NCI-H146 (cell line): ENCODE measurements at regions not wholly inside any gene's neighbourhood (a gene's known extent, or its start where the extent isn't known, plus 50 kb on each side); places are given as distances from the start of the nearest gene placed in this dataset.

Source experiments
- DNase-seq: peaks from one replicate; lab custom pipeline; 2025; lab: John Stamatoyannopoulos, UW

DNA sequence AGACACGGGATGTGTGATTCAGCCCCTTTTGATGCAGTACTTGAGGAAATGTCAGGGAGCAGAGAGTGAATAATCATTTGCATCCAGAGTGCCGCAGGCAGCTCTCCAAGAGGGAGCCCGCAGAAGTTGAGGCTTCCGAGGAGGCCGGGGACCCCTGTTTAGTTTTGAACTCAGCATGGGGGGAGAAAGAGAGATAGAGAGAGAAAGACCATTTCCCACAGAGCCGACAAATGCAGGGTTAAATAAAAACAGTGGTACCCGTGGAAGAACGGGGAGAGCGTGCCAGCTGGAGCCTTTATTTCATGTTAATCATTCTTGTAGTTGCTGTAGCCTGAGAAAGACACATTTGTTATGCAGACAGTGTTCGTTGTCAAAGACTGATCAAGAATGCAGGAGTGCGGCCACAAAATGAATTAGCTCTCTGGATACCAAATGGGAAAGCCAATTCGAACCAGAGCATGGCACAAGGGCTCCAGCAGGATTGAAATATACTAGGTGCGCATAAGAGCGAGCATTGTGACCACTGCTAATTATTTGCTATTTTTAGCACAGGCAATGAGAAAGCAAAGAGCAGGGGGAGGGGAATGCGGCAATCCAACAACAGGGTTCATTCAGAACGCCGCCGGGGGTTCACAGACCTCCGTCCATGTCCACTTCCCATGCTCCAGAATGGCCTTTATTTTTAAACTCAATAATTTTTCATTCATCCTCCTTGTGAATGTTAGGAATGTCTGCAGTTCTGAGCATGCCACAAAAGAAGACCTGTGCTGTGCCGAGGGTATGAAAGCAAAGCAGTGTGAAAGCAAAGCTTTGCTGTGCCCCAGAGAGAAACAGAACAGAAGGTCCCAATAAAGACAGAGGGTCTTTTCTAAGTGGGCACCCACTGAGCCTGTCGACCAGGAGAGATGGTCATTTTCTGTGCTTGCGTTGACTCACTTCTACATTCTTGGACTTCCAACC, 243.9 kb upstream of the VCX3A start:
- DNase-seq: no peak

DNA sequence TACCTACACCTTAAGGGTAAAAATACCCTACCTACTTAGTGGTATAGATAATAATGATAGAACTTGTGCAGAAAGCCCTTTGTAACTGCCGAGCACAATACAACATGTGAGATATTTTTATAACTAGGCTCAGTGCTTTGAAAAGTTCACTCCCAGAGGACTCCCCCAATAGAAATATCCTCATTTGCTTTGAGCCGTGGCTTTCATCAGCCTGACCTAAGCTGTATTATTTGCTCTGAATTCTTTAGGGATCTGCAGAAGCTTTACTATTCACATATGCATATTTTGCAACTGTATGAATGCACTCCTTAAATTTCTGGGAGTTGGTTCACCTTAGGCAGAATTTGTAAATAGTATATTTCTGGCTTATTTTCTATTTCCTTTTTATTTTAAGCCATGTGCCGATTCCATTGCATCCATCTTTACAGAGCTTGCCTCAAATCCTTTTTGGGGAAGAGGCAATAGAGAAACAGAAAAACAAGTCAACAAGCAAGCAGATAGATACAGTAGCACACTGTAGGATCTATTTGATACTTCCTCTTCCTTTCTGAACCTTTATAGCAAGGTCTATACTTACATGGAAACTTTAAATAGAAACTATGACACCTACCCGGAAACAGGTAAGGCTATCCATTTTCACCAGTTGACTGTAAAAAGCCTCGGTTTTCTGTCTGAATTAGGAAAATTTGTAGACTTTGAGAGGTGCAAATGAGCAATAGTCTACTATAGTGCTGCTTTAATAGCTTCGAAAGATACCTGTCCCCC, 242.5 kb upstream of the VCX3A start:
- DNase-seq: no peak

DNA sequence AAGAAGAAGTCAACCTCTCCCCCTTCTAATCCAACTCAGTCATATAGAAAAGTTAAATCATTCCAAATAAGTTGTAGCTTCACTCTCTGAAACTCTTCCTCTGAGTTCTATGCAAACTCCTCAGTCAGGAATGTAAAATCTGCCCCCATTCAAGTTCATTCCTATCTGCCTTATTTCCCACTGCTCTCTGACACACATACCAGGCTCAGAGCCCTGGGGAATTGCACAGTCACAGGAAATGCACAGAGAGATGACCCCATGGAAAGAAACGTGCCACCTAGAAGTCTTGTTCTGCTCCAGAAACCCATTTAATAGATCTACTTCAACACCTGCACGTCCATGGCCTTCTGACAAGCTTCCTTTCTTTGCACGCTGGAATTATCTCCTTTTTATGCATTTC, 236.0 kb upstream of the VCX3A start:
- no peak for DNase-seq

DNA sequence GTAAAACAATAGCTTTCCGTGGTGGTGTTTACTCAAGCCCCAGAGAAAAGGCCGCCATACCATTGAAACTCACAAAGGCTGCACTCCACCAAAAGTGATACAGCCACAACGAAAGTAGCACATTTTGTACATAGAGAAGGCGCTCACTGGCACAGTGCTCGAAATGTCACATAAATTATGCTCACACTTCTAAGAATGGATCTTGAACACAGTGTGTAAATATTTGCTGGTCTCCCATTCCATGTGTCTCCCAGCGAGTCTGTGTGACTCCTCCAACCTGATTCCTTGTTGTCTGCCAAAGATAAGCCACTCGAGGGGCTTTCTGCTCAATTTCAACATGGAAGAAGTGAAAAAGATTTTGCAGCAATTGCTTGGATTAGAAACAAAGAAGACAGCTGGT, 234.0 kb upstream of the VCX3A start:
- DNase-seq: peak; percentile 85

DNA sequence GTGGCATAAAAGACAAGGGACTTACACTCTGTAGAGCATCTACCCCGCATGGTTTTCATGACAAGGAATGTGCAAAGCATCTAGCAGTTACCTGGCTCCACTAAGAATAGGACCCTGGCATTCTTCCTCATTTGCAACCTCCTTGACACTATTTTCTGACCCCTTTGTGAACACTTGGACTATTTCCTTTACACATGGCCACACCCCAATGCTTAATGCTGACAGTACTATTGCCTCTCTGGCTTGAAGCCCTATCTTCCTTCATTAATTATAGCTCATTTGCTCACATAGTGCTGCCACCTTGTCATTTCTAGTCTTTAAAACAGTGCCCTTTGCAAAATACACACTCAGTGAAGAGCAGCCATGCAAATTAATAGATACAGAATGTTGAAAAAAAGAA, 226.3 kb upstream of the VCX3A start:
- no peak for DNase-seq

DNA sequence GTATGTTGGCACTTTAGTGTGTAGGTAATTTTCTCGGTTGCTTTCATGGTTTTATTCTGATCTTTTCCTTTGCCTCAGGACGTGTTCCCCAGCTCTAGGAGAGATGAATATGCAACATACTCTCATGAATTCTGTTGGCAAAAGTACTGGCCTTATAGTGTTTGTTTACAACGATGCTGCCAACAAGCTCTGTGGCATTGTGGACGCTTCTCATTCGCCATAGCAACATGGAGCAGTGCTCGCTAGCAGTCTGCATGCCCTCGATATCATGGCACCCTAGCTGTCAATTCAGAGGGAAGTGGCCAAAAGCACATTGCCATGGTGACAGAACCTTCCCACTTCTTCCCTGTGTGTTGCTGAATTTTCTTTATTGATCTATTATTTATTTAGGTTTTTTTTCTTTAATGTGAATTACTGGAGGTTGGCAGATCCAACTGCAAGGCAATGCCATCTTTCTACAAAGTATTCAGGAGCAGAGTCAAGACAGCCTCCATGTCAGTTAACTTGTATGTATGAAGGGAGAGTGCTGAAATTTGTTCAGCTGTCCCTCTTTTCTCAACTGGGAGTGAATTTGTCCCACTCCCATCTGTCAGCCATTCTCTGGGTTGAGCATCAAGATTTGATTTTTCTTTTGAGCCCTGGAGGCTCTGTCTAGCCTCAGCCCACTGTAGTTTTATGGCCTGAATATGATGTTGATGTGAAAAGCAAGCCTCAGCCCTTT, 224.9 kb upstream of the VCX3A start:
- no peak for DNase-seq

DNA sequence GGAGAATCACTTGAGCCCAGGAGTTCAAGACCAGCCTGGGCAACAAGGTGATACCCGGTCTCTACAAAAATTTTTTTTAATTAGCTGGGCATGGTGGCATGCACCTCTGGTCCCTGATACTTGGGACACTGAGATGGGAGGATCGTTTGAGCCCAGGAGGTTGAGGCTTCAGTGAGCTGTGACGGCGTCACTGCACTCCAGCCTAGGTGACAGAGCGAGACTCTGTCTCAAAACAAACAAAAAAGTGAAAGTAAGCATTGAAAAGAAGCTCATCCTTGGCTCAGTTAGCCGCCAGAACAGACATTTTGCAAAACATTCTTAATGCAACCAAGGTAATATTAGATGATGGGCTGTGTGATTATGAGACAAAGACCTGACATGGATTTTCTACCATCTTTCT, 223.3 kb upstream of the VCX3A start:
- no peak for DNase-seq

DNA sequence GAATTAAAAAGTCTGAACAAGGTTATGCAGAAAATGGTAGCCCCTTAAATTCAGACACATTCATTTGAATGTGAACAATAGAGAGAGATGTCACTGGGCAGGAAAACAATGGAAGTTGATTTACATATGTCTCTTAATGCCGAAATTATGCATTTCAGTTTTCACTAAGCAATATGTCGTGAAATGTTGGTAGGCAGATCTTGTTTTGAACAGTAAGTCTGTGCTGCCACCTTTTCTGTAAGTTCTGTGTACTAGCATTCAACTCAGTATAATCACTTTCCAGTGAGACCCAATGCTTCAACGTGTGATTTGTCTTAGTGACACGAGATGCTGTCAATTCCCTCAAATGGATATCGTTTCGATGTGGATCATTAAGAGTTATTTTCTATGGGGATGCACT, 222.7 kb upstream of the VCX3A start:
- no peak for DNase-seq

DNA sequence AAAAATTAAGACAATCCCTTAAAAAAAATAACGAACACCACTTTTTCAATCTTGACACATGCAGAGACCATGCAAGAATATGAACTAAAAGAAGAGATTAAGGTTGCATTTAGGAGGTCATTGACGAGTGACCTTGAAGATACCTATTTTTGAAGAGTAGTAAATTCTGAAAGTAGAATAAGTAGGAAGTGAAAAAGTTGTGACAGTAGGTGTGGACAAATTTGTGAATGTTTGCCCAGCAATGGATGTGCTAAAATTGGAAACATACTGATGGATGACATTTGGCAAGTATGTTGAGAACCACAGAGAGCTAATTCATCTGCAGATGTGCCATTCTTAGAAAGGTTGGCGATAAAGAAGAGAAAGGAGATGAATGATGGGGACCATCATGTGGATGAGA, 213.7 kb upstream of the VCX3A start:
- DNase-seq: no peak

DNA sequence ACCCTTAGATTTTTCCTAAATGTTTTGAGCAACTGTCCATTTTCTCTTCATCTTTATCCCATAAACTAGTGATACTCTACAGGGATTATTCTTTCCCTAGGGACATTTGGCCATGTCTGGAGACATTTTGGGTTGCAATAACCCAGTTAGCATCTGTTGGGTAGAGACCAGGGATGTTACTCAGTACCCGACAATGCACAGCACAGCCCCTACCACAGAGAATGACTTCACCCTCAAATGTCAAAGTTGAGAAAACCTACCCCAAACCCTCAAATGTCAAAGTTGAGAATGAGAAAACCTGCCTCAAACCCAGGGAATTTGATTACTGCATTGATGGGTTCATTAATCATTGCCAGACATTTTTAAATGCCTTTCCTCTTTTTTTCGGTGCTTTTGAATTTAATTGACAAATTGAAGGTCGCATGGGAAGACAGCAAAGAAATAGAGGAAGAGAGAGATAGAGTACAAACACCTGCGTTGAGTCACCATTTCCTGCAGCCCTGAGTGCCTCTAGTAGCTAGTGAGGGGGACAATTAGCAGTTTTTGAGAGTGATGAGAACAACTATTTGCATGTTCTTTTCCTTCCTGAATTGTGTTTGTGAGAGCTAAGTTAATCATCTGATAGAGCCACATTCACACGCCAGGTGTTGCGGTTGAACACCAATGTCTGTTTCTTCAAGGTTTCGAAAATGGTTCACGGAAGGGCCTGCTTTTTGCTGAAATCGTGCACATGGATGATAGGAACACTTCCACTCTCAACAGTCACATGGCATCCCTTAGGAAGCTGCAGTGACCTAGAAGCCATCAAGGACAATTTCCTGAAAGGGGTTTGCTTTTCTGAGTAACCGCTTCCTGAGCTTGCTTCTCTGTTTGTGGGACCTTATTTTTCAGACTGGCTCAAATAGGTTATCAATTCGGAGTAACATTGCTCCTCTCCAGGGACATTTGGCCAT, 203.9 kb upstream of the VCX3A start:
- no peak for DNase-seq

DNA sequence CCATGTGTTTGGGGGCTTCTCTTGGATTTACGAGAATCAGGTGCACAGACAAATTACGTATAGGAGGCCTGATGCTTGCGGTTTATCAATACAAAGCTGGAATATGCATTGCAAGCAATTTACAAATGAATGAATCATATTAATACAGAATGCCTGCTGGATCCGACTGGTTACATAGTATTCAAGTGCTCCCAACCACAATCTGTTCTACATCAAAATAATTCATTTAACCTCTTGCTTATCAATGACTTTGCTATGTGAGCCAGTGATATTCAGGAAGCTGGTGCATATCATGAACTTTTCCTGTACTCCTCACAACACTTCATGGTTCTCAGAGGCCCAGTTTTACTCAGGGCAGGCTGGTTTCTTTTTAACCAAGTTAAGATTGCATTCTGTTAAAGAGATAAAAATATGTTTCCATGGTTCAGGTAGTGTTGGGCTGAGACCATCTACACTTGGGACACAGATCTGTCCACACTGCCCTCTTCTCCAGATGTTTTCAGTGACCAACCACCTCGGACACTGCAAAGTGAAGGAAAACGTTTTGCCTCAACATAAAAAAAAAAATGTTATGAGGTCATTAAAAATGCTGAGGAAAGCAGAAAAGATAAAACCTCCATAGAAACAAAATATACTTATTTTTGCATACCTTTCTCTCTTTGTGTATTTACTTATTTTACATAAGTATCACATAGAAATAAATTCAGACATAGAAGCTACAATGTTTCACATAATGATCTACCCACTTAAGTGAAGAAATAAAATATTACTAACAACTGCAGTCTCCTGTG, 200.1 kb upstream of the VCX3A start:
- no peak for DNase-seq

DNA sequence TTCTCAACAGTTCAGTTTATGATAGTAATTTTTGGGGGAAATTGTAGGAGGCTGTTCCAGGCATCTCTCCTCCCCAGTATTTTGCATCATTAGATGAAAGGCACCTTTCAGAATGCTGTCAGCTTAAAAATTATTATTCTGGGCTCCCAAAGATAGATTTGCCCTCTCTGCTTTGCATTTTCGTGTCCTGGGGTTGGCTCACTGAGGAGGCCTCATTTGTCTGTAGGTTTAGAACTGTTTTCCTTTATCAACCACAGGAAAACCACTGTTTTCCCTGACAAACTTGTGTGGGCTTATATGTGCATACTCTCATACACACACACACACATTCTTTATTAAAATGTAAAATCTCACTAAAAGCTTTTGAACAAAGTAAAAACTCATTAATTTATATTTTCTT, 197.2 kb upstream of the VCX3A start:
- no peak for DNase-seq

DNA sequence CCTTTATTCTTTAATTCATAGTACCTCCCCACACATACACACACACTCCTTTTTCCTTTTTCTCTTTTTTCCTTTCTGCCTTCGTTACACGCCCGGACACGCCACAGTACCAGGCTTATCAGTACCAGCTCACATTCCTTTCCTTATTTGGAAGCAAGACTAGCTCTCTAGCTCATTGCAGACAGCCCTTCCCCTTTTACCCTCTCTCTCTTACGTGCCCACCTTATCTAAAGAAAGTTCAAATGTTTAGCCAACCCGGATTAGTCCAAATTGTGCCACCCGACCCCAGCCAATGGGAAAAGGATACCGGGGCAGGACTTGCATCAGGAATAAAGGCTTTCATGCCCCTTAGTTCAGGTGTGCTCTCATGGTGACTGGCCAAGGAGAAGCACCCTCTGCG, 194.7 kb upstream of the VCX3A start:
- no peak for DNase-seq

DNA sequence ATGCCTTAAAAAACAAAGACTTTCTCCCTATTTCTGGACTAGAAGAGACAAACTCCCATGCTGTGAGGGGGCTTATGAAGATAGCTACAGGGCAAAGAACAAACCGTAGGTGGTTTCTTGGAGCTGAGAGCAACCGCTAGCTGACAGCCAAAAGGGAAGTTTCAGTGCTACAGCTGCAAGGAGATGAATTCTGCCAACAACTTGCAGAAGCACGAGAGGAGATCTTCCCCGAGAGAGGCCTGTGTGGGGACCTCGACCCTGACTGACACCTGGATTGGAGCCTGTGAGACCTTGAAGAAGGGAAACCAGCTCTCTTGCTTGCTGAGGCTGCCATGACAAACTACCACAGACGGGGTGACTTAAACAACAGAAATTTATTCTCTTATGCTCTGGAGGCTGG, 183.8 kb upstream of the VCX3A start:
- no peak for DNase-seq

DNA sequence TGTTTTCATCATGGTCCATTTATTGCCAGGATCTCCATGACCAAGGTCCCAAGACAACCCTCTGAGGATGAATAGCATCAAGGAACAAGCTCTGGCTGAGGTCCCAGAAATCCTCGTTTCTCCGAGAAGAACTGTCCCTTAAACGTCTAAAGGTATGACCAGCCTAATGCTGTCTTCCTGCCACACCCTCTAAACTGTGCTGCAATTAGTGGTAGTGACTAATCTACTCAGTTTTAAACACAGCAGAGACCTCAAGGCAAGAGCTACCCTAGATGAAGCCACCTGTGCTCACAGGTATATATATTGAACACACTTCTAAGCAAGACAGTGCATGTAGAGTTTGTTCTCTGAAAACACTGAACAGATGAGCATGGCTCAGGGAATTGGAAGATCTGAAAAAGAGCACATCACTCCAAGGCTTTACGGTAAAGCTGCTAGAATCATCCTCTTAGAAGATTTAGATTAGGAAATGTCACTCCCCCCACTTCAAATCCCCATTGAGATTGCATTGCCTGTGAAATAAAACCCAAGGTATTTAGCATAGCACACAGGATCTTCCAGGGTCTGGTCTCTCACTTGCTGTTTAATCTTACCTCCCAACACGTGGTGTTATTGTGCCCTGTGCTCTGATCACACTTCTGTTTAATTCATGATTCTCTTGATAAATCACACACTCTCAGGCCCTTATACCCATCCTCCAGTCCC, 173.9 kb upstream of the VCX3A start:
- DNase-seq: no peak

DNA sequence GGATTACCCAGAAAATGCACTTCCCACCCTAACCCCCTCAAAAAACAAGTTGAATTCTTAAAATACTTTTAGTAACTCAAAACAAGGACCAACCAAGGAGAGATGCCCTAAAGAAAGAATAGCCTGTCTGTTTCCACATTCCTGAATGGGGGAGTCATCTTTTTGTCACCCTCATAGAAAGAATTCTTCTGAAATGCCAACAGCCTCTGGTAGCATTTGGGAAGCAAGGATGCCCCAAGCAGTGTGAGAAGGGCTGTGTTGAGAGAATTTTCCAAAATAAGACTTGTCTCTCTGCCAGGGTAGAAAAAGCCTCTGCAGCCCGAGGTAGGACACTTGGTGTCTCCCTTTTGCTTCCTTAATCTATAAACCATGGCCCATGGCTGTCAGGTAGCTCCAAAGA, 173.1 kb upstream of the VCX3A start:
- no peak for DNase-seq

DNA sequence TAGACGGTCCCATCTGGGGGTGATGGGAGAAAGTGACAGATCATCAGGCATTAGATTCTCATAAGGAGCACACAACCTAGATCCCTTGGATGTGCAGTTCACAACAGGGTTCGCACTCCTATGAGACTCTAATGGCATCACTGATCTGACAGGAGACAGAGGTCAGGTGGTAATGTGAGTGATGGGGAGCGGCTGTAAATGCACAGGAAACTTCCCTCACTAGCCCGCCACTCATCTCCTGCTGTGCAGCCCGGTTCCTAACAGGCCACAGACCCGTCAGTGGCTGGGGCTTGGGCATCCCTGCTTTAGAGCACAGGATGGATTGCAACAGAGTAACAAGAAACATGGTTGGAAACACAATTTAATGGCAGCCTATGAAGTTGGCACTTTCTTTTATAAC, 172.6 kb upstream of the VCX3A start:
- no peak for DNase-seq

DNA sequence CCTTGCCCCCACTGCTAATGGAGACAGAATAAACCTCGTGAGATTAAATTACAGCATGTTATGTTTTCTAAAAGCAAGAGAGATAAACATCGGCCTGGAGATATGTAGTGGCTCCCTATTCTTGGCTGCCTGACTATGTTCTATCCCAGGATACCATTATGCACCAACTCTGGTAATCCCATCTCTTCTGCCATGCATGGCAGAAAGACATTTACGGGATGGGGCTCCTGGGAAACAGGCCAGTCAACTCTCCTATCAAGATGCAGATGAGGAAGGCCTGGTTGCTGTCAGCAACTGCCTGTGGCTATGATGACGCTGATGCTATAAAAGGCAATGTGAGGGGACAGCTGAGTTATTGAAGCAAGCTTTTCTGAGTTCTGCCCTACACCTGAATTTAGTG, 166.2 kb upstream of the VCX3A start:
- DNase-seq: no peak

DNA sequence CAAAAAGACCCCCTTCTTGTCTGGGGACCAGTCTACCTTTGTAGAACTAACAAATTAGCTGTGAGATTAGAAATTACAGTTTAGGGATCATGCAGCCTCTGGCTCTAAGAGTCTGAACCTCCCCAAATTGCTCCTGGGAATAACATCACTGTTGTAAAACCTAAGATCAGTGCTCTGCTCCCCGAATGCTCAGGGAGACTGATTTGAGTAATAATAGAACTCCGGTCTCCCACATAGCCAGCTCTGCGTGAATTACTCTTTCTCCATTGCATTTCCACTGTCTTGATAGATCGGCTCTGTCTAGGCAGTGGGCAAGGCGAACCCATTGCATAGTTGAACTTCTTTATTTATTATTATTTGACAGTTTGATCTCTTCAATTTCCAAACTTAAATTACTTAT, 160.8 kb upstream of the VCX3A start:
- no peak for DNase-seq

DNA sequence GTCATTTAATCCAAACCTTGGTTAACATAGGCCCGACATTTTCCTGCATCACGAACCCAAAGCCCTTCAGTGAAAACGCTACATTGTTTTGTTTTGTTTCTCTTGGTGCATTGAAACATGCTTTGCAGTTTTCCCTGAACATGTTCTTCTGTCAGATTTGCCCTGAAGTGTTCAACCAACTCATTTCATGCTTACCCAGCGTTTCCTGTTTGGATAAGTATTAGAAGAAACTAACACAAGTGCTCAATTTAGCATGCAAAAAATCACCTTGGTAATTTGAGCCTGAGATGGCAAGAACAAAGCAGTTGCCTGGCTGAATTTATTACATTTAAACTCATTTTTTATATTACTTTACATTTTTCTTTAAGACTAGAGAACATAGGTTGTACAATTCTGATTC, 160.1 kb upstream of the VCX3A start:
- DNase-seq: no peak
